ENCODE measurements at regions not wholly inside any gene's neighbourhood (a gene's known extent, or its start where the extent isn't known, plus 50 kb on each side); places are given as distances from the start of the nearest gene placed in this dataset.
"Not testable (repeated sequence)": the region's sequence is repeated elsewhere in the genome, so short reads cannot be mapped to it uniquely, and the experiment has no call there.

- no peak for TF ChIP-seq CTCF (IDR thresholded peaks at IDR 0.05; ENCODE audit: extremely low read depth, missing control alignments)
- no peak for DNase-seq (ENCODE audit: low spot score)
These were observed 2126.0 kb downstream of the TP53TG3F start for GRCh38 chr16:35585411-35585810.

GRCh38 chr16:35590913-35591312 is 2131.5 kb downstream of the TP53TG3F start:
- not testable (repeated sequence) for DNase-seq (ENCODE audit: low spot score)

GRCh38 chr16:35596467-35596866 is 2137.1 kb downstream of the TP53TG3F start:
- DNase-seq (ENCODE audit: low spot score): no peak
- TF ChIP-seq CTCF (IDR thresholded peaks at IDR 0.05; ENCODE audit: extremely low read depth, missing control alignments): no peak

GRCh38 chr16:35598696-35599332 is 2139.4 kb downstream of the TP53TG3F start:
- DNase-seq (ENCODE audit: low spot score): no peak
- no peak for TF ChIP-seq CTCF (IDR thresholded peaks at IDR 0.05; ENCODE audit: extremely low read depth, missing control alignments)

GRCh38 chr16:35599429-35600160 is 2140.2 kb downstream of the TP53TG3F start:
- no peak for DNase-seq (ENCODE audit: low spot score)
- no peak for TF ChIP-seq CTCF (IDR thresholded peaks at IDR 0.05; ENCODE audit: extremely low read depth, missing control alignments)

- DNase-seq (ENCODE audit: low spot score): not testable (repeated sequence)
These were observed 2140.7 kb downstream of the TP53TG3F start for GRCh38 chr16:35600161-35600555.

DNA sequence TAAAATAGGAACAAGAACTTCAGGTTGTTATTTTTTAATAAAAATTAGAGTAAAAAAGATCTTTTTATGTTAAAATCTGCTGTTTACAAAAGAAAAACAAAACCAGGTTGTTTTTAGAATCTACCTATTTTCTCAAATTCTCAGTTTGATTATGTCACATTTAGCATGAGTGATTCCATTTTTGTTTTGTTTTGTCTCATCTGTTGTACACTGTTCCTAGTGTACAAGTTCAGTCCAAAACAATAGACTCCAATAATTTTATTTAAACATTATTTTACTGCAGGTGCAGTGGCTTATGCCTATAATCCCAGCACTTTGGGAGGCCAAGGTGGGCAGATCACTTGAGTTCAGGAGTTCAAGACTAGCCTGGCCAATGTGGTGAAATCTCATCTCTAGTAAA is 2142.7 kb downstream of the TP53TG3F start:
- DNase-seq (ENCODE audit: low spot score): no peak
- TF ChIP-seq CTCF (IDR thresholded peaks at IDR 0.05; ENCODE audit: extremely low read depth, missing control alignments): no peak

DNA sequence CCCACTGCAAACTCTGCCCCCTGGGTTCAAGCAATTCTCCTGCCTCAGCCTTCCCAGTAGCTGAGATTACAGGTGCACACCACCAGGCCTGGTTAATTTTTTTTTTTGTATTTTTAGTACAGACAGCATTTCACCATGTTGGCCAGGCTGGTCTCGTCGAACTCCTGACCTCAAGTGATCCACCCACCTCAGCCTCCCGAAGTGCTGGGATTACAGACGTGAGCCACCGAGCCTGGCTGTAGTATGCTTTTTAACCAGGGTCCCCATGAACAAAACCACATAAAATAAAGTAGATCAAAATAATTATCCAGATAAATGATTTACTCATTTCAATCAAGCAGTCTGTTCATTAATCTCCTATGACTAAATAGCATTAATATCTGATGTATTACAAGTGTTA is 2144.0 kb downstream of the TP53TG3F start:
- DNase-seq (ENCODE audit: low spot score): not testable (repeated sequence)

- no peak for DNase-seq (ENCODE audit: low spot score)
- TF ChIP-seq CTCF (IDR thresholded peaks at IDR 0.05; ENCODE audit: extremely low read depth, missing control alignments): no peak
These were observed 2146.5 kb downstream of the TP53TG3F start for GRCh38 chr16:35605921-35606320.

GRCh38 chr16:35614883-35615282 is 2155.5 kb downstream of the TP53TG3F start:
- DNase-seq (ENCODE audit: low spot score): not testable (repeated sequence)

DNA sequence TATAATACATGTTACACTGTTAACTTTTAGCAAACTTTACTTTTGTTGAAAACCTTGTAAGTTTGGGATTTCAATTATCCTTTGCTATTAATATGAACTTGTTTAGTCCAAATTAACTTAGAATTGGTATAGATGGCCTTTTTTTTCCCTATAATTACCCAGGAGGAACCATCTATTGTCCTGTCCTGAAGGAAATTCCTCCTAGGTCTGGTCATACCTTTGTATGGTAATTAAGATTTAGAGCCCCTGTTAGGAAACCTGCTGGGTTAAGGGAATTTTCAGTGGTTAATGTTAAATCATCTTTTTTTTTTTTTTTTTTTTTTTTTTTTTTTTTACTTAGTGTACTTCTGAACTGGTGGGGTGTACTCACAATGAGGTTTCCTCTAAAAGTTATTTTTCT is 2159.8 kb downstream of the TP53TG3F start:
- DNase-seq (ENCODE audit: low spot score): not testable (repeated sequence)
